GM10266 (cell line): ENCODE measurements at regions not wholly inside any gene's neighbourhood (a gene's known extent, or its start where the extent isn't known, plus 50 kb on each side); places are given as distances from the start of the nearest gene placed in this dataset.

ENCODE experiments used
- DNase-seq: peaks from one replicate; pipeline ENCODE4 v3.0.0; 2012; ENCODE audit errors: extremely low spot score
- CTCF ChIP-seq: IDR thresholded peaks from 2 replicates; pipeline ENCODE4 v1.5.1; 2012; ENCODE audit warnings: mild to moderate bottlenecking, low read depth; ENCODE audit not compliant: control insufficient read depth, insufficient read depth; ENCODE audit errors: missing control alignments

GRCh38 chr7:17396692-17397091 is 98.2 kb downstream of the AHR start:
- DNase-seq, result no peak
- no peak for TF ChIP-seq CTCF

- peak; percentile 6 for DNase-seq
- no peak for TF ChIP-seq CTCF
Observed at GRCh38 chr7:17401791-17402627, 103.6 kb downstream of the AHR start.

DNA sequence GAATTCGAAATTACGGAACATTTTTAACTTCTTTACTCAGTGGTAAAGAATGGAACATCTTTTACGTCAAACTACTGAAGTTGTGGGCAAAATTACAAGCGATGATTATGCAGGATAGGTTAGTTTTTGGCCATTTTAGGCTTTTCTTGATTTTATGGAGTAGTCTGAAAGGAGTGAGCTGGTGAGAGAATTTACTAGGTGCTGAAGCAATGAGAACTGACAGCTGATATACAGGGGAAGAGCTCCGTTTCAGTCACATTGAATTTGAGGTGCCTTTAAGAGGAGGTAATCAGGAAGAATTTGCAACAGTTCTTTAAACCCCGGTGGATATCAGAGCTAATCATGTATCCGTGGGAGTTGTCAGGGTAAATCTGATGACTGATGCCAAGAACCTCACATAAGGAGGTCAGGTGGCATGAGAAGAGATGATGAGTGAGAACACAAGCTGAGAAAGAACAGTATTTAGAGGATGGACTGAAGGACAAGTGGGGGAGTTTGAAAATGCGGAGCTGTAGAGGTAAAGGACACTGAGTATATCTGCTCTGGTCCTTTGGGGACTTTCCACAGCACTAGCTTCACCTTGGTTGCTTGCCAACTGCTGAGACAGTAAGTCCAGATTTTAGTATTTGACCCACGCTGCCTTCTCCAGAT is 104.3 kb downstream of the AHR start:
- peak; percentile 51 for DNase-seq
- TF ChIP-seq CTCF, result no peak

- no peak for TF ChIP-seq CTCF
- no peak for DNase-seq
Observed at GRCh38 chr7:17404006-17404405, 105.6 kb downstream of the AHR start.

GRCh38 chr7:17405786-17406185 is 107.3 kb downstream of the AHR start:
- DNase-seq, result no peak
- no peak for TF ChIP-seq CTCF

- TF ChIP-seq CTCF, result no peak
- DNase-seq, result no peak
Observed at GRCh38 chr7:17406738-17407137, 108.3 kb downstream of the AHR start.

DNA sequence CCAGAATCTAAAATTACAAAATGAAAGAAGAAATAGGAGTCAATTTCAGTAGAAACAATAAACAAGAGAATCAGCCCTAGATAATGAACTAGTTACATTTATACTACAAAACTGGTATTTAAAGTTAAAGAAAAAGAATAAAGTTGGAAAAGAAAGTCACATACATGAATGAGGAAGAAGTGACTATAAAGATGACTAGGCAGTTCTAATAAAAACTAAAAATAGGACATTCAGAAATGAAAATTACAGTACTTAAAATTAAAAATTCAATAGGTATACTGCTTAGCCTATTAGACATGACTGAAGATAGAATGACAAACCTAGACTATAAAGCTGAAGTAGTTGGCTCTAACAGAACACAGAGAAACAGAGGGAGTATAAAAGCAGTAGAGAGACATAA is 108.8 kb downstream of the AHR start:
- TF ChIP-seq CTCF, result no peak
- DNase-seq, result no peak
